Right lobe of liver (tissue), 6 donors: ENCODE measurements at regions not wholly inside any gene's neighbourhood (a gene's known extent, or its start where the extent isn't known, plus 50 kb on each side); places are given as distances from the start of the nearest gene placed in this dataset.

Experiments used
- ATAC-seq, 4 donors: fragments of 200-7000 bp; cut with Tn5 transposase; one replicate each; pipeline ENCODE4 v1.9.1; 2020; ENCODE audit warnings: mild to moderate bottlenecking in 4 of 4, moderate library complexity in 4 of 4
- DNase-seq, 3 donors: peaks; one replicate each; pipeline ENCODE4 v3.0.0-alpha.2; 2020
- H3K27ac ChIP-seq, 3 donors: fragments of 200-600 bp; one replicate each; pipeline ENCODE4 v1.8.0; 2022
- H3K27me3 ChIP-seq, 2 donors: fragments of 200-600 bp; one replicate each; pipeline ENCODE4 v1.8.0; 2022
- H3K36me3 ChIP-seq, 4 donors: fragments of 200-600 bp; sonication (generic) in 1 of 4; one replicate each; pipeline versions ENCODE4 v1.5.1 to v1.8.0; 2017 to 2022; ENCODE audit warnings: control low read depth in 1 of 4
- H3K4me1 ChIP-seq, 4 donors: fragments of 200-600 bp; sonication (generic) in 1 of 4; one replicate each; pipeline versions ENCODE4 v1.5.1 to v1.8.0; 2017 to 2022; ENCODE audit warnings: control low read depth in 1 of 4
- H3K4me3 ChIP-seq, 3 donors: fragments of 200-600 bp; one replicate each; pipeline ENCODE4 v1.8.0; 2022
- H3K9me3 ChIP-seq, 4 donors: fragments of 200-600 bp; sonication (generic) in 1 of 4; one replicate each; pipeline versions ENCODE4 v1.5.1 to v1.8.0; 2017 to 2022; ENCODE audit warnings: control low read depth in 1 of 4
- CTCF ChIP-seq, 4 donors: fragments of 200-600 bp in 3 of 4; fragments of 450-650 bp in 1 of 4; IDR thresholded peaks; one replicate each; pipeline versions ENCODE4 v1.5.1 to v1.8.0; 2016 to 2022; ENCODE audit warnings: antibody characterized with exemption in 4 of 4, mild to moderate bottlenecking in 2 of 4
- POLR2A ChIP-seq: fragments of 450-650 bp; IDR thresholded peaks from one replicate; pipeline ENCODE4 v1.6.1; 2017; ENCODE audit warnings: antibody characterized with exemption, mild to moderate bottlenecking
- WGBS: methylation state at CpG from one replicate; pipeline ENCODE4 v1.1.6; 2018; ENCODE audit warnings: low coverage, low lambda C conversion rate; ENCODE audit not compliant: insufficient coverage; ENCODE audit errors: missing lambda C conversion rate; 5-methylcytosine and 5-hydroxymethylcytosine counted together
- intact Hi-C, 2 donors: fragments of 100-400 bp; cut with DNase I; formaldehyde crosslinking; loops; one replicate each; pipeline versions ENCODE4 v1.11.2 to v1.14.1; 2022
- donor health status: DM: no; HTN: yes; CAD: no.
- donor health status: DM: no; HTN: no; CAD: no.
- donor health status: DM: no; HTN: no; CAD: no.
- donor health status: DM: no; HTN: yes; CAD: no.
- donor health status: DM: no; HTN: yes; CAD: no.

- no peak overlapping the region for H3K4me3 ChIP-seq
- no peak for DNase-seq
- H3K27me3 ChIP-seq = no peaks in the 10 kb centered on the region
- intact Hi-C loops = no loop called here
- ATAC-seq = no peak
- no peak overlapping the region for H3K27ac ChIP-seq
- no peaks in the 10 kb centered on the region for H3K4me1 ChIP-seq
- H3K36me3 ChIP-seq = no peaks in the 10 kb centered on the region
- no peaks in the 10 kb centered on the region for H3K9me3 ChIP-seq
- TF ChIP-seq CTCF (IDR thresholded peaks at IDR 0.05) = no peak
- no peak for TF ChIP-seq POLR2A
- WGBS = 81% methylated on average over 4 of the region's 4 CpGs
These were observed 109.4 kb upstream of the SSTR1 start for GRCh38 chr14:38098074-38098836.

GRCh38 chr14:38101679-38102078 is 106.0 kb upstream of the SSTR1 start:
- H3K27ac ChIP-seq = no peak overlapping the region
- H3K27me3 ChIP-seq = no peaks in the 10 kb centered on the region
- DNase-seq (no peak), ATAC-seq (no peak)
- H3K9me3 ChIP-seq = no peaks in the 10 kb centered on the region
- WGBS = no CpG with 5 or more reads among the region's 1 CpG
- no peak overlapping the region for H3K4me3 ChIP-seq
- H3K36me3 ChIP-seq = no peaks in the 10 kb centered on the region
- no peak for TF ChIP-seq CTCF (IDR thresholded peaks at IDR 0.05)
- TF ChIP-seq POLR2A = no peak
- intact Hi-C loops = no loop called here
- H3K4me1 ChIP-seq = no peaks in the 10 kb centered on the region

GRCh38 chr14:38103542-38104225 is 104.0 kb upstream of the SSTR1 start:
- DNase-seq (no peak), ATAC-seq (no peak)
- H3K4me3 ChIP-seq = no peak overlapping the region
- intact Hi-C loops = no loop called here
- no peaks in the 10 kb centered on the region for H3K4me1 ChIP-seq
- H3K36me3 ChIP-seq = no peaks in the 10 kb centered on the region
- WGBS = 74% methylated on average over 5 of the region's 6 CpGs
- no peak overlapping the region for H3K27ac ChIP-seq
- H3K27me3 ChIP-seq = no peaks in the 10 kb centered on the region
- TF ChIP-seq CTCF (IDR thresholded peaks at IDR 0.05) (no peak), POLR2A (no peak)
- no peaks in the 10 kb centered on the region for H3K9me3 ChIP-seq

- ATAC-seq (no peak), DNase-seq (no peak)
- H3K27me3 ChIP-seq = no peaks in the 10 kb centered on the region
- no peaks in the 10 kb centered on the region for H3K36me3 ChIP-seq
- 77% methylated on average over 7 of the region's 9 CpGs for WGBS
- no peaks in the 10 kb centered on the region for H3K9me3 ChIP-seq
- no peak overlapping the region for H3K27ac ChIP-seq
- H3K4me1 ChIP-seq = no peaks in the 10 kb centered on the region
- H3K4me3 ChIP-seq = no peak overlapping the region
- intact Hi-C loops = no loop called here
- TF ChIP-seq CTCF (IDR thresholded peaks at IDR 0.05) = no peak
- no peak for TF ChIP-seq POLR2A
These were observed 102.5 kb upstream of the SSTR1 start for GRCh38 chr14:38105106-38105702.
